BJ (cell line): ENCODE measurements at regions not wholly inside any gene's neighbourhood (a gene's known extent, or its start where the extent isn't known, plus 50 kb on each side); places are given as distances from the start of the nearest gene placed in this dataset.
A peak's percentile ranks its signal among the peaks of the same experiment; 100 is the strongest.

Source experiments
- CTCF ChIA-PET: fragments of 350-600 bp; formaldehyde crosslinking; extraction: SDS; loops from one replicate; lab custom pipeline; 2021; ENCODE audit warnings: antibody characterized with exemption, inconsistent platforms; lab: Yijun Ruan, JAX
- POLR2A ChIA-PET: fragments of 300-600 bp; sonication (Branson Sonifier 250); formaldehyde crosslinking; extraction: SDS; loops from one replicate; lab custom pipeline; 2021; ENCODE audit warnings: antibody characterized with exemption; lab: Charles Lee
- DNase-seq: peaks from one replicate; pipeline ENCODE4 v3.0.0-alpha.2; 2011; ENCODE audit warnings: low read depth
- H3K27me3 ChIP-seq: 2 replicates; pipeline ENCODE4 v1.6.0; 2011; ENCODE audit warnings: low read length; ENCODE audit not compliant: control insufficient read depth, insufficient read depth
- H3K36me3 ChIP-seq: 2 replicates; pipeline ENCODE4 v1.5.1; 2011; ENCODE audit warnings: low read length; ENCODE audit not compliant: control insufficient read depth, insufficient read depth
- H3K4me3 ChIP-seq: 2 replicates; pipeline ENCODE4 v1.5.1; 2011; ENCODE audit warnings: low read depth, mild to moderate bottlenecking, control low read depth, low read length
- CTCF ChIP-seq: IDR thresholded peaks from 2 replicates; pipeline ENCODE4 v1.5.1; 2011; ENCODE audit warnings: low read depth, mild to moderate bottlenecking, control low read depth, inconsistent platforms, low read length, moderate library complexity; ENCODE audit not compliant: insufficient read depth

- no peak for DNase-seq
- POLR2A ChIA-PET, result no interaction called here
- CTCF ChIA-PET, result no interaction called here
These were observed 156.5 kb upstream of the ZNF648 start for GRCh38 chr1:182217967-182218366.

GRCh38 chr1:182217071-182217470 lies 155.6 kb upstream of the ZNF648 start:
- H3K4me3 ChIP-seq, result no peak overlapping the region
- H3K36me3 ChIP-seq, result no peaks in the 10 kb centered on the region
- ChIA-PET CTCF (interaction anchor here (0.6 kb wide), 1 partner anchor 1374 kb away, joined by 3 read pairs; no protein-coding TSS in a partner anchor), POLR2A (no interaction called here)
- TF ChIP-seq CTCF, result no peak
- H3K27me3 ChIP-seq, result no peaks in the 10 kb centered on the region
- peak; percentile 73 for DNase-seq

More at GRCh38 chr1:182217967-182218366, 156.5 kb upstream of the ZNF648 start:
- H3K36me3 ChIP-seq, result no peaks in the 10 kb centered on the region
- no peaks in the 10 kb centered on the region for H3K27me3 ChIP-seq
- no peak overlapping the region for H3K4me3 ChIP-seq
- no peak for TF ChIP-seq CTCF

GRCh38 chr1:182215764-182216163 lies 154.3 kb upstream of the ZNF648 start:
- Histone ChIP-seq H3K4me3 (no peak overlapping the region), H3K27me3 (no peaks in the 10 kb centered on the region), H3K36me3 (no peaks in the 10 kb centered on the region)
- TF ChIP-seq CTCF, result no peak
- POLR2A ChIA-PET, result interaction anchor here (0.6 kb wide), 1 partner anchor 9 kb away, joined by 5 read pairs; no protein-coding TSS in a partner anchor
- CTCF ChIA-PET, result interaction anchor here (1.2 to 1.6 kb wide), 3 partner anchors 10 to 181 kb away, joined by 3 to 8 read pairs (median 5); no protein-coding TSS in a partner anchor
- DNase-seq, result peak; percentile 97

GRCh38 chr1:182213163-182213562 lies 151.7 kb upstream of the ZNF648 start:
- H3K36me3 ChIP-seq, result no peaks in the 10 kb centered on the region
- no peak for TF ChIP-seq CTCF
- ChIA-PET CTCF (no interaction called here), POLR2A (no interaction called here)
- H3K4me3 ChIP-seq, result no peak overlapping the region
- no peak for DNase-seq
- H3K27me3 ChIP-seq, result no peaks in the 10 kb centered on the region

- DNase-seq, result no peak
- no peak for TF ChIP-seq CTCF
- Histone ChIP-seq H3K36me3 (no peaks in the 10 kb centered on the region), H3K4me3 (no peak overlapping the region), H3K27me3 (no peaks in the 10 kb centered on the region)
- ChIA-PET POLR2A (no interaction called here), CTCF (no interaction called here)
These were observed 149.9 kb upstream of the ZNF648 start for GRCh38 chr1:182211386-182211785.
